ENCODE measurements at regions not wholly inside any gene's neighbourhood (a gene's known extent, or its start where the extent isn't known, plus 50 kb on each side); places are given as distances from the start of the nearest gene placed in this dataset.

GRCh38 chr1:59008599-59009347 lies 224.9 kb upstream of the JUN start:
- DNase-seq: no peak

- DNase-seq: no peak
Observed at GRCh38 chr1:59011663-59012062, 227.8 kb upstream of the JUN start.

- no peak for DNase-seq
Observed at GRCh38 chr1:59012378-59012777, 228.5 kb upstream of the JUN start.

- DNase-seq: peak; percentile 51
Observed at GRCh38 chr1:59013276-59013927, 229.6 kb upstream of the JUN start.

GRCh38 chr1:59013928-59014279 lies 230.1 kb upstream of the JUN start:
- no peak for DNase-seq

- DNase-seq: no peak
Observed at GRCh38 chr1:59014827-59015226, 231.0 kb upstream of the JUN start.

GRCh38 chr1:59015708-59016107 lies 231.9 kb upstream of the JUN start:
- peak; percentile 41 for DNase-seq

GRCh38 chr1:59016390-59016789 lies 232.5 kb upstream of the JUN start:
- DNase-seq: no peak

- no peak for DNase-seq
Observed at GRCh38 chr1:59017501-59018231, 233.8 kb upstream of the JUN start.

GRCh38 chr1:59018446-59018845 lies 234.6 kb upstream of the JUN start:
- no peak for DNase-seq

GRCh38 chr1:59018860-59019259 lies 235.0 kb upstream of the JUN start:
- no peak for DNase-seq

GRCh38 chr1:59020151-59020997 lies 236.5 kb upstream of the JUN start:
- peak; percentile 64 for DNase-seq

- no peak for DNase-seq
Observed at GRCh38 chr1:59022199-59022598, 238.4 kb upstream of the JUN start.

GRCh38 chr1:59022799-59023198 lies 239.0 kb upstream of the JUN start:
- DNase-seq: no peak

GRCh38 chr1:59025201-59025600 lies 241.4 kb upstream of the JUN start:
- DNase-seq: no peak

GRCh38 chr1:59025898-59026426 lies 242.1 kb upstream of the JUN start:
- peak; percentile 31 for DNase-seq

- DNase-seq: no peak
Observed at GRCh38 chr1:59026472-59026948, 242.7 kb upstream of the JUN start.

- no peak for DNase-seq
Observed at GRCh38 chr1:59027177-59027576, 243.3 kb upstream of the JUN start.

GRCh38 chr1:59028048-59028447 lies 244.2 kb upstream of the JUN start:
- DNase-seq: no peak

GRCh38 chr1:59029411-59030167 lies 245.7 kb upstream of the JUN start:
- DNase-seq: peak; percentile 74

- no peak for DNase-seq
Observed at GRCh38 chr1:59032228-59032627, 248.4 kb upstream of the JUN start.

GRCh38 chr1:59033761-59034160 lies 249.9 kb upstream of the JUN start:
- DNase-seq: no peak
